ENCODE measurements at regions not wholly inside any gene's neighbourhood (a gene's known extent, or its start where the extent isn't known, plus 50 kb on each side); places are given as distances from the start of the nearest gene placed in this dataset.

DNA sequence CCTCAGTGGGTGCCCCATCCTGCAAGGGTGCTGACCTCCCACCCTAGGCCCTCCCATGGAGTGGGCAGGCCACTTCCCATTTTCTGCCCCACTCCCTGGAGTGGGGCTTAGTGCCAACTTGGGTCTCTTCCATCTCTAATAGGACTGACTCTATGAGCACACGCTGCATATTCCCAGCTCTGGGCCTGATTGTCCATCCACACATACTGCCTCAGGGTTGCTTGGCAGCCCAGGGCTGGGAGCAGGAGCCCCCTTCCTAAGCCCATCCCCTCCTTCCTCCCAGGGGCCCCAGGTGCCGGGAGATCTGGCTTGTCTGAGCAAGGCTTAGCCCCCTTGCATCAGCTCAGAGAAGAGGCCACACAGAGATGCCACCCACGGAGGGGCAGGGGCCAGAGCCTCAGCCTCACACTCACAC is 55.1 kb downstream of the PJA1 start:
- no peak for DNase-seq

DNA sequence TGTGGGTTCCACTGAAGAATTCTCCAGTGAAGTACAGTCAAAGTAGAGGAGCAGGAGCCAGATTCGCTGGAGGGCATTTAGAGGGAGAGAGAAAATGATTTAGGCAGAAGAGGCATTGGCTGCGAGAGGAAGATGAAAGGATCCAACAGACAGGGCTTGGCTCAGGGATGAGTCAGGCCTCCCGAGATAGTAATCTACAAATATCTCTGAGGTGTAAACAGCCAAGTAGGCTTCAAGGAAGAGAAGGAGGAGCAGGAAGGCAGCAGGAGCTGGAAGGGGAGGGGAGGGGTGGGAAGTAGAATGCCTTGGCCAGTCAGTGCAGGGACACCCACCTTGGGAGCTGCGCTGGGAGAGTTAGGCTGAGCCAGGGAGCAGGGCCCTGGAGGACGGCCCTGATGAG is 55.5 kb downstream of the PJA1 start:
- no peak for DNase-seq

DNA sequence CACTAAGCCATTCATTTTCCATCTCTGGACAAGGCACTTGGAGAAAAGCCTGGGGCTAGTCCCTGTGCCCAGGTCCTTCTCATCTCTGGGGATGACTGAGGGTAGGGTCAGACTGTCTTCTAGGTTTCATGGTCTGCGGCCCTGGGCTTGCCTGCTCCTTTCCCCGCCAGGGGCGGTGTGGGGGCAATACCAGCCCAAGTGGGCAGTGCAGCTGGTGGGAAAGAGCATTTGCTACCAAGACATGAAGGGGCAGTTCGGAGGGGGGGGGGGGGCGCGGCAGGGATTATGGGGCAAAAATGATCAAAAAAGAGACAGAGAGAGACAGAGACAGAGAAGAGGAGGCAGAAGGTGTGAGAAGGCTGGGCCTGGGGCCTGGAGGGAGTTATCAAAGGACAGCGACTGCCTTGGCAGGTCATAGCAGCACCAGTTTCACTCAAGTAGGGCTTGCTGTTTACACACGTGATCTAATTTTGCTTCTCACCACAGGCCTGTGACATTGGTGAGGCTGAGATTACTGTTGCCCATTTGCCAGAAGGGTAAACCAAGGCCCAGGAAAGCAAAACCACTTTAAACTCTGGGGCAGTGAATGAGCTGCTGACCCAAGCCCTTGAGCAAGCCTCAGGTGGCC is 56.1 kb downstream of the PJA1 start:
- DNase-seq: no peak

DNA sequence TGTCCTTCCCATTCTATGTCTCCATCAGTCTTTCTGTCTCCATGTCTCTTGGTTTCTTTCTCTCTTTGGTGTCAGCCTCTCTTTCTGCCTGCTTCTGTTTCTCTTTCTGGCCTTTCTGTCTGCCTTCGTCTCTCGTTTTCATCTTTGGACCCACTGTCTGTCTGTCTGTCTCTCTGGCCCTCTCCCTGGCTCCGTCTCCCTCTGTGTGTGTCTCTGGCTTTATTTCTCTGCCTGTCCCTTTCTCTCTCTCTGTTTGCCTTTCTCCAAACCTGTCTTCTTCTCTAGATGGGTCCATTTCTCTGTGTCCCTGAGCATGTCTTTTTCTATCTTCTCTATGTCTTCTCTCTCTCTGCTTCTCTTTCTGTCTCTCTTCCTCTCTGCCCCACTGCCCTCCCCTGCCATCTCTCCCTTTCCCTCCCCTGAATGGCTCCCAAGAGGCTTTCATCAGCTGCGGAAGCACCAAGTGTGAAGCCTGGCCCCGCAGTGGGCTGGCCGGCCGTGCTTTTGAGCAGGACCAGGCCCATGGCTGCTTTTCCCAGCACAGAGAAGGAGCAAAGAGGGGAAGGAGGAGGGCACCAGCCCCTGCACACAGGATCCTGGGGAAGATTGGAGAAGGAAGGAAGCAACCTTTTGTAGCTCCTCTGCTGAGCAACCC is 57.4 kb downstream of the PJA1 start:
- no peak for DNase-seq

- DNase-seq: no peak
These were observed 58.0 kb downstream of the PJA1 start for GRCh38 chrX:69107231-69107739.

DNA sequence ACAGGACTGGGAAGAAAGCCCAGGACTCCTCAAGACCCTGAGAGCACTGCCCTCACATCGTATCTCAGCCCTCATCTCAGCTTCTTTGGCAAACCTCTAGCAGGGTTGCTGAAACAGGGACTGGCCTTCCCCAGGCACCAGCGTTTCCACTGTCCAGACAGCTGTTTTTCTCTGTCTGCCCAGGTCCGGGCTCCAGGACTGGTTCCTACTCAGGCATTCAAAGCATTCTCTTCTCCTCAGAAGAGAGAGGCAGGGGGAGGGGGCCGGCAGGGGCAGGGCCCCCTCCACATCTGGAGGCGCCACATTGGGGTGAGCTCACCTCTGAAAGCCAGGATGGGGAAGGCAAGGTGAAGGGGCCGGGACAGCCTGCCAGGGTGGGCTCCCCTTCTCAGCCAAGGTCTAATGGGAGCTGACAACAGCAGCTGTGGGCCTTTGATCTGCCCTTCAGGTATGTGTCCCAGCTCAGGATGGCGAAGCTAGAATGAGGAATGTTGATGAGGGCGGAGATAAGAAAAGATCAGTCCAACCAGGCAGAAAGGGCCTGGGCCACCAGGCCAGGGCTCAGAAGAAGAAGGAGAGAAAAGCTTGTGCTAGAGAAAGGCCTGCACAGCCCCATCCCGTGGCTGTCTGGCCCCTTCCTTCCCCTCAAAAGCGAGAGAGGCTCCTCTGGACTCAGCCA is 60.4 kb downstream of the PJA1 start:
- no peak for DNase-seq

DNA sequence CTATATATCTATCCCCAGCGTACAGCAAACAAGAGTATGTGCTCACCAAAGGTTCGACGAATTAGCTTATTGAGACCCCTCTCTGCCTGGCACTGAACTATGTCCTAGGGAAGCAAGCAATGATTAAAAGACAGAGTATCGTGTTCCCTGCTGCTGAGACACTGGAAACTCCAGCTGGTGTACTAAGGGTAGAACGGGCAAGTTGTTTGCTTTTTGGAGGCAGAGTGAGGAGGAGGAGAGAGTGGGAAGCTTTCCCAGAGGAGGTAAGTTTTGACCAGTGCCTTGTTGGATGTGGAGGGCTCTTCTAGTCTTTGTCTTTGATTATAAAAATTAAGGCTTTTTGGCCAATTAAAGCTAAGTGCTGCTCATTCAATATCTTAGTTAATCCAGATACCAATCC is 61.7 kb downstream of the PJA1 start:
- DNase-seq: no peak

DNA sequence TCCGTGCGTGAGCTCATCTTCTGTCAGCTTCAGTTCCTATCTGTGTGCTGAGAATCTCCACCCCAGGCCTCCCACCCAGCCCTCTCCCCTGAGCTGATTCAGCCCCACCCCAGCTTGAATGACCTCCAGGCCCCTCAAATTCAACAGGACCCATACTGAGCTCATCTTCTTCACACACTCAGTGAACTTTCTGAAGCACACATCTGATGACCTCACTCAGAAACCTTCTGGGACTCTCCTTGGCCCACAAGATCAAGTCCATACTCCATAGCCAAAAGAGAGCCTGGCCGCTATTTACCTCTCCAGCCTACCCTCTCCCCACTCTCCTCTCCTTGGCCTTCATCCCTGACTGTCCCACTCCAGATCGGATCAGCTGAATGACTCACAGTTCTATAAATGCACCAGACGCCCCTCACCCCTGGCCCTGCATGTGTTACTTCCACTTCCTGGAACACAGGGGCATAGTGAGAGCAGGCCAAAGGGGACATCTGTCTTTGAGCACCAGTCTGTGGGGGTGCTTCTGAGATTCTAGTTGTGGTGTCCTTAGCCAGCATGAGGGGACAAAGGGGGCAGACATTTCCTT is 62.5 kb downstream of the PJA1 start:
- DNase-seq: no peak

DNA sequence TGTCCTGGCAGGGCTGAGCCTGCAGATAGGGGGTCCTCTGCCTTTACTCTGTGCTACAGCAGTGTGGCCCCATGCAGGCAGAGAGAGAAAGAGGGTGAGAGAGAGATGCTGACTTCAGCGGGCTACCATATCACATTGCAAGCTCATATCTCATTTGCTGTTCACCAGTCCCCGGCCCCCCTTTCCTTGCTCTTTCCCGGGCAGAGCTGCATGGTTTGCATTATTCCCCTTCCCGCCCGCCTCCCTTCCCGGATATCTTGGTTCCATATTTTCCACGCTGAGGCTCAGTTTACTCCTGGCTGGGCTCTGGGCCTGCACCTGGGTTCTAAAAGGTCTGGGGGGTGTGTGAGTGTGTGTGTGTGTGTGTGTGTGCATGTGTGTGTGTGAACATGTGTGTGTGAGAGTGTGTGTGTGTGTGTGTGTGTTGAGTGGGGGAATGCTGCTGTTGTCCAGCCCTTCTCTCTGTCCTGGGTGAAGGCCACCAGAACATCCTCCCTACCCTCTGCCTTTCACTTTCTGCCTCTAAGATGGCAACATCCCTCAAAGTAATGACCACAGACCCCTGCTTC is 63.5 kb downstream of the PJA1 start:
- no peak for DNase-seq

DNA sequence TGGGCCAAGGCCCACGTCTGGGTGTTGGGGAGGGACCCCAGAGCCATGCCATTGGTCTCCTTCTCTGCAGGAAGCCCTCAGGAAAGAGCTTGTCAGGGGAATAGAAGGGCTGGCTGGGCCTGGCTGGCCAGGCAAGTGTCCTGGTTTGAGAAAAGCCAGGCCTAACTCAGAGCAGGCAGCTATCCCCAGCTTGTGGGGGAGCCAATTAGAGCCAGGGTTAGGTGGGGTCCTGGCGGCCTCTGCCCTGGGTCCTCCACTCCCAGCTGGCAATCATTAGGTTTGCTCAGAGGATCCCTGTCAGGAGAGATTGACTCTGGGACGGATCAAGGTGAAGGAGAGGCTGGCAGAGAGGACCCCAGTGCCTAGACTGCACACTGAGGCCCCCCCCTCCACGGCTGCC is 64.8 kb downstream of the PJA1 start:
- DNase-seq: no peak

GRCh38 chrX:69097451-69098236 is 67.6 kb downstream of the PJA1 start:
- no peak for DNase-seq

DNA sequence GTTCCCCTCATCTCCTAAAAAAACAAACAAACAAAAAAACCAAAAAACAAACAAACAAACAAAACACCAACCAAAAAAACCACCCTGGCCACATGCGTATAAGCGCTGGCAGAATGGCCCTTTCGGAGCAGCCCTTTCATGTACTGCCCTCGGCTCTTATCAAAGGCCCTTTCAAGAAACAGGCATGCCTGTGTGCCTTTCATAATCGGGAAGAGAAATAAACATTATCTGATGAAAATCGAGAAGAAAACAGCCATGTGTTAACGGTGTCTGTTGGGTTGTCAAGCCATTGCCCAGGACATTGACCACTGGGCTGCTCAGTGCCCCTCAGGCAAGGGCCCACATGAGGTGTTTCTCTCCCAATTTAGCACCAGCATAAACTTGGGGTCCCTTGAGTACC is 68.3 kb downstream of the PJA1 start:
- no peak for DNase-seq

GRCh38 chrX:69094977-69095669 is 70.1 kb downstream of the PJA1 start:
- DNase-seq: no peak

GRCh38 chrX:69093960-69094871 is 71.0 kb downstream of the PJA1 start:
- no peak for DNase-seq

GRCh38 chrX:69090022-69090421 is 75.2 kb downstream of the PJA1 start:
- no peak for DNase-seq

DNA sequence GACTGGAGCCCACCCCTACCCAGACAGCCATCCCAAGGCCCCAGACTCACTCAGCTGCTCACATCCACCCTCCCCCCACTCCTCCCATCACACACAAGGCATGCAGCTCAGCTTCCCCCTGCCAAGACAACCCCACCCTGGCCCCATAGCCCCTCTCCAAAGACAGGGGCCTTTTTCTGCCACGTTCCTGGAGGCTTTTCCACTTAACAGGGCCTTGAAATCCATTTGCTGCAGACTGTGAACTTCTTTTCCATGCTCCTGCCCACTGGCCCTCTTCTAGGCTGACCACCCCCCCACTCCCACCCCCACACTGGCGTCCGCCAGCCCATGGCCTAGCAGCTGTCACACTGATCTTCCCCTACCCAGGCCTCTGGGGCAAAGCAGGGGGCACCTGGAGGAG is 76.0 kb downstream of the PJA1 start:
- DNase-seq: no peak

DNA sequence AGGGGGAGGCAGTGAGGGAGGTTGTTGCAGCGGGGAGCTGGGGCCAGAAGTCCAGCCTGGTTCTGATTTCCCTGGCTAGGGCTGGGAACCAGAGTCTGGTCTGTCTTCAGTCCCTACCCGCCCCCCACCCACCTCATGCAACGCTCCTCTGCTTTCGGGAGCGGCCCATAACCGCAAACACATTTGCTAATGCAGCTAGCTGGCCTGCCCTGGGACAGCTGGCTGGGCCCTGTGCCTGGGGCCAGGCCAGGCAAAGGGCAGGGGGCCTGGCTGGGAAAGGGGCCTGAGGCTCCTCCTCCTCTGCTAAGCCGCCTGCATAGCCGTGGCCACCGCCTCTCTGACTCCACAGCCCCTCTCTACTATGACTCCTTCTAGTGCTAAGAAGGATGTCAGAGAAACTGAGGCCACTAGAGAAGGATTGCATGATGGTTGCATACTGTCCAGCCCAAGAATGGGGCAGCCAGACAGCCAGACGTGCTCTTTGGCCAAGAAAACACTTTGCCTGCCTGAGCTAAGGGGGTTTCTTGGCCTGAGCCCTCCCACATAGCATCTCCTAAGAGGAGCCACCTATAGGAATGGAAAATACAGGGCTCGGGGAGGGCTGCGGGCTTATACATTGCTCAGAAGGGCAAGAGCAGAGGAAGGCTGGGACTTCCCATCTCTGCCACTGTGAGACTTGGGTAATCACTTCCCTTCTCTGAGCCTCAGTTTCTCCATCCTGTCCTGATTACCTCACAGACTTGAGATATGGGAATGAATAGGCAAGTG is 76.9 kb downstream of the PJA1 start:
- DNase-seq: no peak

- DNase-seq: no peak
These were observed 79.4 kb downstream of the PJA1 start for GRCh38 chrX:69085826-69086225.

GRCh38 chrX:69085151-69085550 is 80.1 kb downstream of the PJA1 start:
- DNase-seq: no peak

GRCh38 chrX:69083801-69084200 is 81.5 kb downstream of the PJA1 start:
- no peak for DNase-seq

Measured in amniotic stem cell (primary cell).